Spinal cord (tissue), 9 donors: ENCODE measurements at regions not wholly inside any gene's neighbourhood (a gene's known extent, or its start where the extent isn't known, plus 50 kb on each side); places are given as distances from the start of the nearest gene placed in this dataset.

Source experiments
- DNase-seq, 6 donors: peaks; one replicate each; pipeline versions ENCODE4 v3.0.0 to v3.0.0-alpha.2; 2013 to 2015; ENCODE audit warnings: low spot score in 6 of 6, low read depth in 4 of 6
- H3K27ac ChIP-seq: one replicate; pipeline ENCODE4 v1.5.1; 2013; ENCODE audit warnings: low read depth, low read length, control low read depth
- H3K27me3 ChIP-seq: one replicate; pipeline ENCODE4 v1.6.1; 2013; ENCODE audit warnings: low read length; ENCODE audit not compliant: control insufficient read depth, insufficient read depth
- H3K36me3 ChIP-seq: one replicate; pipeline ENCODE4 v1.6.1; 2013; ENCODE audit warnings: low read length; ENCODE audit not compliant: control insufficient read depth, insufficient read depth
- H3K4me1 ChIP-seq: one replicate; pipeline ENCODE4 v1.6.1; 2013; ENCODE audit warnings: low read length; ENCODE audit not compliant: control insufficient read depth, insufficient read depth
- H3K4me3 ChIP-seq: one replicate; pipeline ENCODE4 v1.5.1; 2013; ENCODE audit warnings: low read depth, low read length, control low read depth
- H3K9me3 ChIP-seq: one replicate; pipeline ENCODE4 v1.6.1; 2013; ENCODE audit warnings: low read length; ENCODE audit not compliant: control insufficient read depth, insufficient read depth
- WGBS: methylation state at CpG from one replicate; pipeline ENCODE4 v1.1.5; 2013; ENCODE audit warnings: missing lambda C conversion rate; ENCODE audit not compliant: insufficient coverage; 5-methylcytosine and 5-hydroxymethylcytosine counted together
- donor health status: healthy.

GRCh38 chr1:96048572-96049212, 672.9 kb upstream of the PTBP2 start:
- no peaks in the 10 kb centered on the region for H3K36me3 ChIP-seq
- no peak overlapping the region for H3K4me3 ChIP-seq
- no peaks in the 10 kb centered on the region for H3K9me3 ChIP-seq
- no peaks in the 10 kb centered on the region for H3K4me1 ChIP-seq
- 100% methylated on average over 1 of the region's 2 CpGs for WGBS
- no peak overlapping the region for H3K27ac ChIP-seq
- no peak for DNase-seq
- H3K27me3 ChIP-seq, result no peaks in the 10 kb centered on the region

DNA sequence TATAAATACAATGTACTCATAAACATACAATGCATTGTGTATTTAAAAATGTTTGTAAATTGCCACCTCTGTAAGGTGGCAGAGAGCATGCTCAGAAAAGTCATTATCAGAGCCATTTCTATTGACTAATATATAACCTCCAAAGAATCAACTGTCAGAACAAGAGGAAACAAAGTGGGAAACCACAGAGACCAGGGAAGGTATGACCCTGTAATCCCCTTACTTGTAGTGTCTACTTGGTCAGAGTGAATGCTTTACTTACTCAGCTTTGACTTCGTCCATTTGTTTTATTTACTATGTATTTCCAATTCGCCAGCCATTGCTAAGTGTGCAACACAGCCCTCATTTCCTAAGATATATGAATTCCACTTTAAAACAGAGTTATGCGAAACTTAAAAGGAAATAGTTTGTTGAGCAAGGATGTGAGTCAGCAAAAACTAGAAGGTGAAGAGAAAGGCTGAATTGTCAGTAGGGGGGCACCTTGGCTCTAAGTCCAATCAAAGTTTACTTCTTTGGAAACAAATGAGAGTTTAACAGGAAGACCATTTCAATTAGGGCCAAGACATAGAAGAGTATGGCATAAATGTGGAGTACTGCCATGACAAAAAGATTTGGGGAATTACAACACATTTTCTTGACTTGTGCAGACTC, 671.7 kb upstream of the PTBP2 start:
- no peaks in the 10 kb centered on the region for H3K27me3 ChIP-seq
- H3K36me3 ChIP-seq, result no peaks in the 10 kb centered on the region
- WGBS, result no CpG with 5 or more reads among the region's 3 CpGs
- H3K27ac ChIP-seq, result no peak overlapping the region
- no peak overlapping the region for H3K4me3 ChIP-seq
- no peak for DNase-seq
- no peaks in the 10 kb centered on the region for H3K4me1 ChIP-seq
- H3K9me3 ChIP-seq, result no peaks in the 10 kb centered on the region

GRCh38 chr1:96059276-96059675, 662.3 kb upstream of the PTBP2 start:
- no peak overlapping the region for H3K4me3 ChIP-seq
- no peaks in the 10 kb centered on the region for H3K9me3 ChIP-seq
- no peaks in the 10 kb centered on the region for H3K36me3 ChIP-seq
- no peak overlapping the region for H3K27ac ChIP-seq
- no peaks in the 10 kb centered on the region for H3K4me1 ChIP-seq
- H3K27me3 ChIP-seq, result no peaks in the 10 kb centered on the region
- DNase-seq, result no peak
- WGBS, result no CpG with 5 or more reads among the region's 1 CpG

DNA sequence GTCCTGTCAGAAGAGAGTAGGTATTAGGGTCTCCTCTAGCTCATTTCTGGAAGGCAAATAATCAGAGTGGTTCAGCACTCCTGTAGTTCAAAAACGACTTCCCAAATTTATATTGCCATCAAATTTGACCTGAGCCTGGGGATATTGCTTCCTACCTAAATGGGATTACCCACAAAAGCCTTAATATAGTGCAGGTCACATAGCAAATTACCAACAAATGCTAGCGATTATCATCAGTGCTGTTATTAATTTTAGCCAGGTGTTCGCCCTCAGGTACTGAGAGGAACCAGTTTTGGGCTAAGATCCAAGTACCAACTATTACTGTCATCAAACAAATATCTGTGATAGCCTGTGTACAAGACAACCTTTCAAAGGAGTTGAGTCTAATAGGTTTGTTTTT, 661.8 kb upstream of the PTBP2 start:
- no peak overlapping the region for H3K4me3 ChIP-seq
- 100% methylated on average over 1 of the region's 3 CpGs for WGBS
- H3K9me3 ChIP-seq, result no peaks in the 10 kb centered on the region
- DNase-seq, result peak in 1 of 6 donors; percentile 8
- H3K36me3 ChIP-seq, result no peaks in the 10 kb centered on the region
- H3K27ac ChIP-seq, result no peak overlapping the region
- H3K27me3 ChIP-seq, result no peaks in the 10 kb centered on the region
- H3K4me1 ChIP-seq, result no peaks in the 10 kb centered on the region

- Histone ChIP-seq H3K27ac (no peak overlapping the region), H3K9me3 (no peaks in the 10 kb centered on the region), H3K4me3 (no peak overlapping the region), H3K4me1 (no peaks in the 10 kb centered on the region), H3K27me3 (no peaks in the 10 kb centered on the region), H3K36me3 (no peaks in the 10 kb centered on the region)
- 21% methylated on average over 5 of the region's 6 CpGs for whole genome bisulfite sequencing
- DNase-seq, result peak in 1 of 6 donors; percentile 59
Observed at GRCh38 chr1:96060621-96061020, 661.0 kb upstream of the PTBP2 start.

DNA sequence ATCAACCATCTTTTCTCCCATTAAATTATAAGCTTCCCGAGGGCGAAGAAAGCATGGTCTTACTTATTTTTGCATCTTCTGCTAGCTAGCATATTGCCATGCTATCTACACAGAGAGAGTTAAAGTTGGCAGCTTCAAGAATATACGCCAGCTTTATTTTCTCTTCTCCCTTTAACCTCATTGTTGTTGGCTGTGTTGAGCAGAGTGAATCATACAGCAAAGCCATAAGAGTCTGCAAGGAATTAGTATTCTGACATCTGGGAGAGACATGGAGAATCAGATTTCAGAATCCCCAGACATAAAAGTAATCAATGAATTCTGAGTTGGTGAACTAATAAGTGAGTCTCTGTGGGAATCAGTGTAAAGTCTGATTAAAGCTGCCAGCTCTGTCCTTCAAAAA, 649.6 kb upstream of the PTBP2 start:
- H3K27me3 ChIP-seq, result no peaks in the 10 kb centered on the region
- no peak for DNase-seq
- no peaks in the 10 kb centered on the region for H3K9me3 ChIP-seq
- no CpG with 5 or more reads among the region's 3 CpGs for WGBS
- no peaks in the 10 kb centered on the region for H3K36me3 ChIP-seq
- no peaks in the 10 kb centered on the region for H3K4me1 ChIP-seq
- no peak overlapping the region for H3K4me3 ChIP-seq
- no peak overlapping the region for H3K27ac ChIP-seq

GRCh38 chr1:96073100-96073499, 648.5 kb upstream of the PTBP2 start:
- DNase-seq, result no peak

DNA sequence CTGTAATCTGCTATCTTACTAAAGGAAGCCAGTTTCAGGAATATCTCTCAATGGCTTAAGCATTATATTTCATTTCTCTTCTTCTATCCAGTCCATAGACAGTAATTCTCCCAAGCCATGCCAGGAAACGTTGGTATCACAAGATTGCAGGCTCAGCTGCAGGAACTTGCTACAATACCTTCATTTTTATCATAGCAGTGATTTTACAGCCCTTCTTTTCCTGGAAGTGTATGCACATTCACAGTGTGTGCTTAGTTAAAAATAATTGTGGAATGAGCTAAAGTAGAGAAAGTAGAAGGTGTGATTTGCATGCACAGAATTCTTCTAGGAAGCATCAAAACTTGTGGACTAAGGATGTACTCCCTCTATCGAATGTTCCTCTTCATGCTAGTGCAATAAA, 647.2 kb upstream of the PTBP2 start:
- H3K27ac ChIP-seq, result no peak overlapping the region
- H3K4me1 ChIP-seq, result no peaks in the 10 kb centered on the region
- H3K9me3 ChIP-seq, result no peaks in the 10 kb centered on the region
- peak in 1 of 6 donors; percentile 14 for DNase-seq
- no peaks in the 10 kb centered on the region for H3K36me3 ChIP-seq
- H3K27me3 ChIP-seq, result no peaks in the 10 kb centered on the region
- H3K4me3 ChIP-seq, result no peak overlapping the region
- WGBS, result no CpG with 5 or more reads among the region's 2 CpGs

More at GRCh38 chr1:96073100-96073499, 648.5 kb upstream of the PTBP2 start:
- Histone ChIP-seq H3K36me3 (no peaks in the 10 kb centered on the region), H3K27ac (no peak overlapping the region), H3K27me3 (no peaks in the 10 kb centered on the region), H3K4me1 (no peaks in the 10 kb centered on the region), H3K9me3 (no peaks in the 10 kb centered on the region), H3K4me3 (no peak overlapping the region)
- no CpG with 5 or more reads among the region's 1 CpG for WGBS

- peak in 1 of 6 donors; percentile 43 for DNase-seq
- WGBS, result 34% methylated on average over 2 of the region's 5 CpGs
- Histone ChIP-seq H3K9me3 (no peaks in the 10 kb centered on the region), H3K36me3 (no peaks in the 10 kb centered on the region), H3K27ac (no peak overlapping the region), H3K27me3 (no peaks in the 10 kb centered on the region), H3K4me3 (no peak overlapping the region), H3K4me1 (no peaks in the 10 kb centered on the region)
Observed at GRCh38 chr1:96074876-96075577, 646.6 kb upstream of the PTBP2 start.
